Peyer's patch (tissue), 4 donors: ENCODE measurements at regions not wholly inside any gene's neighbourhood (a gene's known extent, or its start where the extent isn't known, plus 50 kb on each side); places are given as distances from the start of the nearest gene placed in this dataset.

ENCODE experiments used
- CTCF ChIP-seq, 6 experiments: fragments of 450-650 bp in 4 of 6; fragments of 200-600 bp in 2 of 6; sonication (generic) in 1 of 6; IDR thresholded peaks; one replicate each; pipeline ENCODE4 v1.5.1; 2017 to 2019; ENCODE audit warnings: antibody characterized with exemption in 6 of 6, mild to moderate bottlenecking in 3 of 6, moderate library complexity in 1 of 6
- POLR2A ChIP-seq, 2 donors: fragments of 450-650 bp; IDR thresholded peaks; one replicate each; pipeline ENCODE4 v1.5.1; 2017; ENCODE audit warnings: antibody characterized with exemption in 2 of 2, mild to moderate bottlenecking in 2 of 2, moderate library complexity in 2 of 2

- no peak for TF ChIP-seq CTCF (IDR thresholded peaks at IDR 0.05)
- TF ChIP-seq POLR2A (IDR thresholded peaks at IDR 0.05), result no peak
These were observed 111.6 kb upstream of the ZC3H12A start for GRCh38 chr1:37362594-37363385.
